ENCODE measurements at regions not wholly inside any gene's neighbourhood (a gene's known extent, or its start where the extent isn't known, plus 50 kb on each side); places are given as distances from the start of the nearest gene placed in this dataset.
"Not testable (repeated sequence)": the region's sequence is repeated elsewhere in the genome, so short reads cannot be mapped to it uniquely, and the experiment has no call there.

DNA sequence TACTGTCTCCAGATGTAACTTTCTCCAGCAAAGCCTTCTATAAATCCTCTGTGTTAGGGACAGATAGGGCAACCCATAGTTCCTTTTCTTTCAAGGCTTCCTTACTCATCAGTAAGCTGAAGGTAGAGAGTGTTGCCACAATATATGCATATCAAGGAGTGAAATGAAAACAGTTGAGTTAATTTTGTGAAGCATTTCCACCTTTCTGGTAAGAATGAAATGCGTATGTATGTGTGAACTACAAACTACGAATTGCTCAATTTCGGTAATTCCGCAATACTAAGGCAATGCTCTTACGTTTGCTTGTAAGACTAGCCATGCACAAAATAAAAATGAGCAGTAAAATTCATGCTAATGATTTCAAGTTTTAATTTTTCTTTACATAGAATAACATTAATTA is 61.2 kb upstream of the HBS1L start:
- no peaks in the 10 kb centered on the region for H4K20me1 ChIP-seq (ENCODE audit: insufficient read depth, low read depth, low read length)
- H3K36me3 ChIP-seq (ENCODE audit: insufficient read depth, low read length), result no peaks in the 10 kb centered on the region
- H3K27me3 ChIP-seq (ENCODE audit: low read length), result no peaks in the 10 kb centered on the region
- peaks cover 3% of the 10 kb centered on the region for H3K4me1 ChIP-seq (ENCODE audit: low read length)
- H3K9me3 ChIP-seq (ENCODE audit: low read length), result no peaks in the 10 kb centered on the region
- H2AFZ ChIP-seq (ENCODE audit: low read length), result no peak overlapping the region
- H3K4me3 ChIP-seq (ENCODE audit: low read length), result no peak overlapping the region
- H3K27ac ChIP-seq (ENCODE audit: low read length), result no peak overlapping the region
- peak; percentile 37 for DNase-seq
- H3K9me2 ChIP-seq (replicated peaks; ENCODE audit: insufficient read depth, low read length), result no peaks in the 10 kb centered on the region
- H3K9ac ChIP-seq (ENCODE audit: low read length), result no peak overlapping the region
- no peaks in the 10 kb centered on the region for H3K79me2 ChIP-seq (ENCODE audit: low read length)
- no peak overlapping the region for H3K4me2 ChIP-seq (ENCODE audit: low read depth, low read length, poor library complexity, severe bottlenecking)

DNA sequence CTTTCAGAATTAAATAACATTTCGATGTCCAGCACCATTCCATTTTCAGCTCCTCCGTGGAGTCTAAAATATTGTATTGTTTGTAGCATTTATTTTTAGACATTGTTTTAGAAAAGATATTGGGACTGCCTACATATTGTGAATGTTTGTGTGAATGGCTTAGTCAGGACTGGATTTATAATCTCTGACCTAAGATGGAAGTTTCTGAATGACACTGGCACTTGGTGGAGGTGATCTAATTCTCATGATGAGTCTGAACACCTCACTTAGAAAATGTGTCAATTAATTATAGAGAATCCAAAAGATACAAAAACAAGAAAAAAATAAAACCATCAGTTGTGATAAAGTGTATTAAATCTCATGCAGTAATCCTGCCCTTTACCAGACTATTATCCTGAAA is 60.8 kb upstream of the HBS1L start:
- Histone ChIP-seq H3K27me3 (ENCODE audit: low read length) (no peaks in the 10 kb centered on the region), H2AFZ (ENCODE audit: low read length) (no peak overlapping the region), H3K79me2 (ENCODE audit: low read length) (no peaks in the 10 kb centered on the region), H3K9me2 (replicated peaks; ENCODE audit: insufficient read depth, low read length) (no peaks in the 10 kb centered on the region), H3K9me3 (ENCODE audit: low read length) (no peaks in the 10 kb centered on the region), H3K36me3 (ENCODE audit: insufficient read depth, low read length) (no peaks in the 10 kb centered on the region), H3K4me1 (ENCODE audit: low read length) (peaks cover 3% of the 10 kb centered on the region), H3K27ac (ENCODE audit: low read length) (no peak overlapping the region), H3K4me3 (ENCODE audit: low read length) (no peak overlapping the region), H3K9ac (ENCODE audit: low read length) (no peak overlapping the region), H4K20me1 (ENCODE audit: insufficient read depth, low read depth, low read length) (no peaks in the 10 kb centered on the region), H3K4me2 (ENCODE audit: low read depth, low read length, poor library complexity, severe bottlenecking) (no peak overlapping the region)
- DNase-seq, result peak; percentile 22

DNA sequence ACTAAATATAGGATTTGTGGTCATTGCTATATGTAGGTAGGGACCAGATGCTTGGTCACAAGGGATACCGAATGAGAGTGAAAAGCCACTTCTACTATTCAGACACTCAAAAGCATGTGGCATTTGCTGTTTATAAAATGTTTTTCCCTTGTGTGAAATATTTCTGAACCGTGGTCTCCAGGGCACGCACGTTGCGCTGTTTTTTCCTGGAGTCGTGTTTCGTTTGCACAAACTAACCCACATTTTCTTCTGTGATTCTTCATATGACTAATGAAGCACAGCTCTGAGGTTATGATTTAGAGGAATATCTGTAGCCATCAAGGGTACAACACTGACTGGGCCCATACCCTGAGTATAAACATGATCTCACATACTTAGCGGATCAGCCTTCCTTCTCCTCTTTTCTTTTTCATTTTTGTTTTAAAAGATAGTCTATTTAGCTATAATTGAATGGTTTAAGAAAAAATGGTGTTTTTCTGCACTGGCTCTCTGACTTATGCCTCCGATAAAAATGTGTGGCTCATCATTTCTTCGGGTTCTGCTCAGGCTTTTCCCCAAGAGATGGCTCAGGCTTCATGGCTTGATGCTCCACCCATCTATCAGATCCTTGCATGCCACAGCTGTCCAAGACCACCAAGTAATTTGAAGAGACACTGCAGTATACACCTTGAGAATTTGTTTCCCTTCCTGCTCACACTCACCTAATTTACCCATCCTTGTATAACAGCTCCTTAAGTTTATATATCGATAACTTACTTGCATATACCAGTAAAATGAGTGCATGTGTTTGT is 59.9 kb upstream of the HBS1L start:
- Histone ChIP-seq H3K27ac (ENCODE audit: low read length) (no peak overlapping the region), H2AFZ (ENCODE audit: low read length) (no peak overlapping the region), H4K20me1 (ENCODE audit: insufficient read depth, low read depth, low read length) (no peaks in the 10 kb centered on the region), H3K9ac (ENCODE audit: low read length) (no peak overlapping the region), H3K36me3 (ENCODE audit: insufficient read depth, low read length) (no peaks in the 10 kb centered on the region), H3K27me3 (ENCODE audit: low read length) (no peaks in the 10 kb centered on the region), H3K9me3 (ENCODE audit: low read length) (no peaks in the 10 kb centered on the region), H3K9me2 (replicated peaks; ENCODE audit: insufficient read depth, low read length) (no peaks in the 10 kb centered on the region), H3K79me2 (ENCODE audit: low read length) (no peaks in the 10 kb centered on the region), H3K4me3 (ENCODE audit: low read length) (no peak overlapping the region), H3K4me2 (ENCODE audit: low read depth, low read length, poor library complexity, severe bottlenecking) (no peak overlapping the region), H3K4me1 (ENCODE audit: low read length) (peaks cover 3% of the 10 kb centered on the region)
- peak; percentile 27 for DNase-seq

DNA sequence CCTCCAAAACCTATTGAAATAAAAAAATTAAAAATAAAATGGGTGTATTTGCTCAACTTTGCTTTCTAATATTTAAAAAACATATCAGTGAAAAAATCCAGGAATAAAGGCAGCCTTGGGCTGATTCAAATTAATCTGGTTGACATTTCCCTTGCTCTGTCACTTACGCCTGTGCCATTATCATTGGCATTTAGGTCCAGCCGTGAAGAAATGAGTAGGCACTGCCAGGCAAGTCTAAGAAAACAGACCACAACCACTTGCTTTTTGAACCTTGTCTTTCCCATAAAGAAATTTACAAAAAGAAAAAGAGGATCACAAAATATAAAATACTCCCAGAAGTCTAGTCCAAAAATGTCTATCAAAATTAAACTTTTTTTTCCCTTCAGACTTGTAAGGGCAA is 59.2 kb upstream of the HBS1L start:
- no peak for DNase-seq
- H3K79me2 ChIP-seq (ENCODE audit: low read length), result no peaks in the 10 kb centered on the region
- H2AFZ ChIP-seq (ENCODE audit: low read length), result no peak overlapping the region
- H3K9me3 ChIP-seq (ENCODE audit: low read length), result no peaks in the 10 kb centered on the region
- H3K4me3 ChIP-seq (ENCODE audit: low read length), result no peak overlapping the region
- no peaks in the 10 kb centered on the region for H3K9me2 ChIP-seq (replicated peaks; ENCODE audit: insufficient read depth, low read length)
- H4K20me1 ChIP-seq (ENCODE audit: insufficient read depth, low read depth, low read length), result no peaks in the 10 kb centered on the region
- H3K4me2 ChIP-seq (ENCODE audit: low read depth, low read length, poor library complexity, severe bottlenecking), result no peak overlapping the region
- H3K36me3 ChIP-seq (ENCODE audit: insufficient read depth, low read length), result no peaks in the 10 kb centered on the region
- no peaks in the 10 kb centered on the region for H3K27me3 ChIP-seq (ENCODE audit: low read length)
- no peak overlapping the region for H3K9ac ChIP-seq (ENCODE audit: low read length)
- no peak overlapping the region for H3K27ac ChIP-seq (ENCODE audit: low read length)
- peaks cover under 1% of the 10 kb centered on the region for H3K4me1 ChIP-seq (ENCODE audit: low read length)

DNA sequence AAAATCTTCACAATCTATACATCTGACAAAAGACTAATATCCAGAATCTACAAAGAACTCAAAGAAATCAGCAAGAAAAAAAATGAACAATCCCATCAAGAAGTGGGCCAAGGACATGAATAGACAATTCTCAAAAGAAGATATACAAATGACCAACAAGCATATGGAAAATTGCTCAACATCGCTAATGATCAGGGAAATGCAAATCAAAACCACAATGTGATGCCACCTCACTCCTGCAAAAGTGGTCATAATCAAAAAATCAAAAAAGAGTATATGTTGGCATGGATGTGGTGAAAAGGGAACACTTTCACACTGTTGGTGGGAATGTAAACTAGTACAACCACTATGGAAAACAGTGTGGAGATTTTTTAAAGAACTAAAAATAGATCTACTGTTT is 58.3 kb upstream of the HBS1L start:
- not testable (repeated sequence) for H3K9me3 ChIP-seq (ENCODE audit: low read length); H3K27ac ChIP-seq (ENCODE audit: low read length); H3K4me1 ChIP-seq (ENCODE audit: low read length); H3K79me2 ChIP-seq (ENCODE audit: low read length); H3K4me3 ChIP-seq (ENCODE audit: low read length); DNase-seq; H3K4me2 ChIP-seq (ENCODE audit: low read depth, low read length, poor library complexity, severe bottlenecking); H2AFZ ChIP-seq (ENCODE audit: low read length); H4K20me1 ChIP-seq (ENCODE audit: insufficient read depth, low read depth, low read length); H3K36me3 ChIP-seq (ENCODE audit: insufficient read depth, low read length); H3K9me2 ChIP-seq (replicated peaks; ENCODE audit: insufficient read depth, low read length); H3K9ac ChIP-seq (ENCODE audit: low read length); H3K27me3 ChIP-seq (ENCODE audit: low read length)

DNA sequence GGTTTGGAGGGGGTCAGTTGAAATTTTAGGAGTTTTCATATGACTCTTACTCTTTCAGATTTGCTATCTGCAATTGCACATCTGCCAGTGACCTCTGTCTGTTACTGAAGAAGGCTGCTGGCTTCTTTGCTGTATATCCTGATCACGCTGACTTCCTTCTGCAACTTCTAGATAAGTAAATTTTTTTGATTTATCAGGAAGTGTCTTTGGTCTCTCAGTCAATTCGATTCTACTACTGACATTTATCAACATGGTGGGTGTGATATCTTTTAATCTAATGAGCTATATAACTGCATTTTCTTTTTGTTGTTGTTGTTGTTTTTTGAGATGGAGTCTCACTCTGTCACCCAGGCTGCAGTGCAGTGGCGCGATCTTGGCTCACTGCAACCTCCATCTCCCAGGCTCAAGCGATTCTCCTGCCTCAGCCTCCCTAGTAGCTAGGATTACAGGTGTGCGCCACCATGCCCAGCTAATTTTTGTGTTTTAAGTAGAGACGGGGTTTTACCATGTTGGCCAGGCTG is 55.7 kb upstream of the HBS1L start:
- not testable (repeated sequence) for DNase-seq; H3K36me3 ChIP-seq (ENCODE audit: insufficient read depth, low read length); H3K9me2 ChIP-seq (replicated peaks; ENCODE audit: insufficient read depth, low read length); H3K9ac ChIP-seq (ENCODE audit: low read length); H4K20me1 ChIP-seq (ENCODE audit: insufficient read depth, low read depth, low read length); H3K9me3 ChIP-seq (ENCODE audit: low read length); H3K4me2 ChIP-seq (ENCODE audit: low read depth, low read length, poor library complexity, severe bottlenecking); H3K4me1 ChIP-seq (ENCODE audit: low read length); H3K27ac ChIP-seq (ENCODE audit: low read length); H3K27me3 ChIP-seq (ENCODE audit: low read length); H3K4me3 ChIP-seq (ENCODE audit: low read length); H3K79me2 ChIP-seq (ENCODE audit: low read length); H2AFZ ChIP-seq (ENCODE audit: low read length)

DNA sequence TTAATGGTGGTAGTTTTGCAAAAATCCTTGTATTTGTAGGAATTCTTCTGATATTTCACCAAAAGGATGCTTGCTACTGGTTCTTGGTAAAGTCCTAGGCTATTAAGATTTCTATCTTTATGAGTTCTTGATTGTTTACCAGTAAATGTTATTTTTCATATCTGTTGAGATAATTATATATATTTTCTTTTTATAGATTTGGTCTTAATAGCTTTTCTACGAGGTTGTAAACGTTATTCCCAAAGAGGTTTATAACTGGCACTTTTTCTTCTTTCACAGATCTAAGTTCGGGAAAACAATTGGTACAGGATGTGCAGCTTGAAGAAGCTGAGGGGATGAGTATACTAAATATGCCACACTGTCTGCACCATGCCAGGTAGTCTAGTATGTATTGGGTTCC is 55.1 kb upstream of the HBS1L start:
- no peaks in the 10 kb centered on the region for H4K20me1 ChIP-seq (ENCODE audit: insufficient read depth, low read depth, low read length)
- H3K4me1 ChIP-seq (ENCODE audit: low read length), result no peaks in the 10 kb centered on the region
- no peak for DNase-seq
- no peak overlapping the region for H3K9ac ChIP-seq (ENCODE audit: low read length)
- no peaks in the 10 kb centered on the region for H3K9me2 ChIP-seq (replicated peaks; ENCODE audit: insufficient read depth, low read length)
- H2AFZ ChIP-seq (ENCODE audit: low read length), result no peak overlapping the region
- H3K4me2 ChIP-seq (ENCODE audit: low read depth, low read length, poor library complexity, severe bottlenecking), result no peak overlapping the region
- H3K79me2 ChIP-seq (ENCODE audit: low read length), result no peaks in the 10 kb centered on the region
- H3K4me3 ChIP-seq (ENCODE audit: low read length), result no peak overlapping the region
- H3K36me3 ChIP-seq (ENCODE audit: insufficient read depth, low read length), result no peaks in the 10 kb centered on the region
- H3K9me3 ChIP-seq (ENCODE audit: low read length), result no peaks in the 10 kb centered on the region
- no peaks in the 10 kb centered on the region for H3K27me3 ChIP-seq (ENCODE audit: low read length)
- no peak overlapping the region for H3K27ac ChIP-seq (ENCODE audit: low read length)

DNA sequence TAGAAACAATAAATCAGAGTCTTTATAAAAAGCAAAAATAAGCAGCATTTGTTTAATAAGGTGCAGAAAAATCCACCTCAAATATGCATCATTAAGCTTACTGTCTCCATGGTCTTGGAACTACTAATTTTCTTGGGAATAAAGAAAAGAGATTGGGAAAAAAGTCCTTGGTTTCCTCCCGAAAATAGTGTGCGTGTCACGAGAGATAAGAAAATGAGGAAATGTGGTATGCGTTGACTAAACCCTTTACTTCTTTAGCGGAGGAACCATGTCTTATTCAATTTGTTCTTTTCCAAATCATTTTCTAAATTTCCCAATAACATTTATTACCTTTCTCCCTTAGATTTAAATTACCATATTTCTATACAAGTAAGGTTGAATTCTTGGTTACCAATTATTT is 54.1 kb upstream of the HBS1L start:
- Histone ChIP-seq H3K4me3 (ENCODE audit: low read length) (no peak overlapping the region), H3K9me3 (ENCODE audit: low read length) (no peaks in the 10 kb centered on the region), H3K4me2 (ENCODE audit: low read depth, low read length, poor library complexity, severe bottlenecking) (no peak overlapping the region), H3K4me1 (ENCODE audit: low read length) (no peaks in the 10 kb centered on the region), H3K9ac (ENCODE audit: low read length) (no peak overlapping the region), H3K27ac (ENCODE audit: low read length) (no peak overlapping the region), H3K79me2 (ENCODE audit: low read length) (no peaks in the 10 kb centered on the region), H3K27me3 (ENCODE audit: low read length) (no peaks in the 10 kb centered on the region), H4K20me1 (ENCODE audit: insufficient read depth, low read depth, low read length) (no peaks in the 10 kb centered on the region), H2AFZ (ENCODE audit: low read length) (no peak overlapping the region), H3K36me3 (ENCODE audit: insufficient read depth, low read length) (no peaks in the 10 kb centered on the region), H3K9me2 (replicated peaks; ENCODE audit: insufficient read depth, low read length) (no peaks in the 10 kb centered on the region)
- DNase-seq, result no peak
